H1 (cell line): ENCODE measurements at regions not wholly inside any gene's neighbourhood (a gene's known extent, or its start where the extent isn't known, plus 50 kb on each side); places are given as distances from the start of the nearest gene placed in this dataset.

Experiments used
- CTCF ChIA-PET: fragments of 300-600 bp; sonication (Branson Sonifier 250); formaldehyde crosslinking; loops from one replicate; lab custom pipeline; 2021; ENCODE audit not compliant: partially characterized antibody; lab: Charles Lee
- POLR2A ChIA-PET: fragments of 300-600 bp; sonication (Branson Sonifier 250); formaldehyde crosslinking; loops from one replicate; lab custom pipeline; 2021; ENCODE audit warnings: inconsistent platforms; ENCODE audit not compliant: partially characterized antibody; lab: Charles Lee
- DNase-seq, 2 experiments: peaks; one replicate each; pipeline versions ENCODE4 v3.0.0 to v3.0.0-alpha.2; 2010 to 2022; ENCODE audit warnings: low spot score in 2 of 2, low read depth in 1 of 2, mixed read lengths in 1 of 2
- FAIRE-seq: peaks from 2 replicates; lab custom pipeline; 2011; peaks lifted over from hg19 to GRCh38; lab: Jason Lieb, UNC
- H2AFZ ChIP-seq: 2 replicates; pipeline ENCODE4 v1.8.1; 2012; ENCODE audit warnings: low read length, inconsistent platforms
- H2AK5ac ChIP-seq: 2 replicates; pipeline ENCODE4 v1.6.1; 2013; ENCODE audit warnings: low read depth, low read length
- H2BK120ac ChIP-seq: replicated peaks from 2 replicates; pipeline ENCODE3; 2013; ENCODE audit warnings: low read depth, low read length, inconsistent platforms
- H2BK12ac ChIP-seq: 2 replicates; pipeline ENCODE4 v1.6.1; 2013; ENCODE audit warnings: low read depth, low read length
- H2BK15ac ChIP-seq: 2 replicates; pipeline ENCODE4 v1.6.1; 2013; ENCODE audit warnings: low read length
- H2BK20ac ChIP-seq: 2 replicates; pipeline ENCODE4 v1.6.1; 2013; ENCODE audit warnings: low read length
- H2BK5ac ChIP-seq: 2 replicates; pipeline ENCODE4 v1.6.1; 2013; ENCODE audit warnings: low read depth, low read length
- H3K14ac ChIP-seq: 2 replicates; pipeline ENCODE4 v1.6.1; 2013; ENCODE audit warnings: inconsistent platforms; ENCODE audit not compliant: insufficient read length
- H3K18ac ChIP-seq: 2 replicates; pipeline ENCODE4 v1.6.1; 2013; ENCODE audit warnings: low read length; ENCODE audit errors: extremely low read depth
- H3K23ac ChIP-seq: 2 replicates; pipeline ENCODE4 v1.6.1; 2013; ENCODE audit warnings: inconsistent platforms; ENCODE audit not compliant: insufficient read length
- H3K23me2 ChIP-seq: 2 replicates; pipeline ENCODE4 v1.6.1; 2013; ENCODE audit warnings: low read depth, low read length
- H3K27ac ChIP-seq: 2 replicates; pipeline ENCODE4 v1.6.1; 2011; ENCODE audit warnings: low read depth, low read length, inconsistent platforms
- H3K27me3 ChIP-seq, 4 experiments: replicated peaks in 1 of 4; 1 replicate in 1 of 4; 2 replicates in 3 of 4; pipeline versions ENCODE4 v1.6.1 to v1.8.1; 2011 to 2013; ENCODE audit warnings: low read length in 3 of 4, mild to moderate bottlenecking in 3 of 4, inconsistent platforms in 2 of 4, mixed read lengths in 2 of 4, moderate library complexity in 1 of 4; ENCODE audit not compliant: control insufficient read depth in 3 of 4, insufficient read depth in 3 of 4; ENCODE audit errors: extremely low read depth in 1 of 4
- H3K36me3 ChIP-seq, 4 experiments: 2 replicates each; pipeline versions ENCODE4 v1.6.1 to v1.8.1; 2011 to 2013; ENCODE audit warnings: mild to moderate bottlenecking in 4 of 4, low read length in 3 of 4, moderate library complexity in 2 of 4, control low read depth in 1 of 4, inconsistent platforms in 1 of 4; ENCODE audit not compliant: insufficient read depth in 4 of 4, control insufficient read depth in 2 of 4
- H3K4ac ChIP-seq: replicated peaks from 2 replicates; pipeline ENCODE3; 2013; ENCODE audit warnings: low read length, low read depth, mixed read lengths, inconsistent platforms; ENCODE audit not compliant: insufficient read length
- H3K4me1 ChIP-seq, 4 experiments: replicated peaks in 1 of 4; 1 replicate in 1 of 4; 2 replicates in 3 of 4; pipeline versions ENCODE4 v1.6.1 to v1.8.1; 2011 to 2013; ENCODE audit warnings: low read length in 3 of 4, inconsistent platforms in 2 of 4, mixed read lengths in 1 of 4; ENCODE audit not compliant: insufficient read depth in 4 of 4, control insufficient read depth in 3 of 4
- H3K4me2 ChIP-seq, 2 experiments: 2 replicates each; pipeline versions ENCODE4 v1.6.1 to v1.8.1; 2011 to 2013; ENCODE audit warnings: low read depth in 2 of 2, low read length in 2 of 2, control low read depth in 1 of 2, inconsistent platforms in 1 of 2, mild to moderate bottlenecking in 1 of 2; ENCODE audit not compliant: insufficient read depth in 1 of 2
- H3K4me3 ChIP-seq, 4 experiments: fragments of 200-600, 300-600 bp in 1 of 4; sonication (generic), shearing (Covaris generic), sonication (Bioruptor Twin) in 1 of 4; 2 replicates each; pipeline versions ENCODE4 v1.5.1 to v1.8.1; 2011 to 2016; ENCODE audit warnings: low read length in 4 of 4, low read depth in 3 of 4, control low read depth in 2 of 4, inconsistent platforms in 2 of 4, mild to moderate bottlenecking in 2 of 4, mixed read lengths in 1 of 4, moderate library complexity in 1 of 4; ENCODE audit not compliant: insufficient read depth in 2 of 4; ENCODE audit errors: extremely low read depth in 1 of 4
- H3K56ac ChIP-seq: replicated peaks from 2 replicates; pipeline ENCODE3; 2013; ENCODE audit warnings: low read depth, mild to moderate bottlenecking, mixed read lengths, low read length, inconsistent platforms; ENCODE audit not compliant: insufficient read length
- H3K79me1 ChIP-seq: 2 replicates; pipeline ENCODE4 v1.6.1; 2013; ENCODE audit warnings: low read depth, low read length, control low read depth
- H3K79me2 ChIP-seq, 2 experiments: 2 replicates each; pipeline versions ENCODE4 v1.6.1 to v1.8.1; 2012 to 2013; ENCODE audit warnings: low read length in 2 of 2, mild to moderate bottlenecking in 2 of 2, inconsistent platforms in 1 of 2; ENCODE audit not compliant: insufficient read depth in 2 of 2, control insufficient read depth in 1 of 2
- H3K9ac ChIP-seq, 4 experiments: replicated peaks in 1 of 4; 1 replicate in 1 of 4; 2 replicates in 3 of 4; pipeline versions ENCODE4 v1.6.1 to v1.8.1; 2011 to 2013; ENCODE audit warnings: low read depth in 3 of 4, low read length in 3 of 4, control low read depth in 2 of 4, mild to moderate bottlenecking in 2 of 4, moderate library complexity in 2 of 4, inconsistent platforms in 1 of 4; ENCODE audit errors: extremely low read depth in 1 of 4
- H3K9me3 ChIP-seq, 2 experiments: 2 replicates each; pipeline versions ENCODE4 v1.6.1 to v1.8.1; 2012 to 2013; ENCODE audit warnings: mild to moderate bottlenecking in 2 of 2, moderate library complexity in 2 of 2, control low read depth in 1 of 2, inconsistent platforms in 1 of 2, low read depth in 1 of 2, low read length in 1 of 2, mixed read lengths in 1 of 2; ENCODE audit not compliant: insufficient read depth in 2 of 2
- H4K20me1 ChIP-seq, 2 experiments: replicated peaks in 1 of 2; 2 replicates each; pipeline versions ENCODE3 to v1.8.1; 2011 to 2013; ENCODE audit warnings: inconsistent platforms in 2 of 2, low read length in 2 of 2, mild to moderate bottlenecking in 1 of 2; ENCODE audit not compliant: insufficient read depth in 2 of 2, control insufficient read depth in 1 of 2
- H4K5ac ChIP-seq: 2 replicates; pipeline ENCODE4 v1.6.1; 2013; ENCODE audit warnings: low read length, low read depth, mixed read lengths, inconsistent platforms; ENCODE audit not compliant: insufficient read length
- H4K8ac ChIP-seq: 2 replicates; pipeline ENCODE4 v1.8.0; 2013; ENCODE audit warnings: mild to moderate bottlenecking, moderate library complexity, low read length, inconsistent platforms; ENCODE audit not compliant: insufficient read depth; ENCODE audit errors: extremely low read depth
- H4K91ac ChIP-seq: replicated peaks from 2 replicates; pipeline ENCODE3; 2013; ENCODE audit warnings: low read length, mixed read lengths, inconsistent platforms; ENCODE audit not compliant: insufficient read length
- BACH1 ChIP-seq: IDR thresholded peaks from 2 replicates; pipeline ENCODE4 v1.6.1; 2012; ENCODE audit warnings: low read length, improper control_type of control experiment
- EZH2 ChIP-seq: fragments of 200-600 bp; sonication (generic); IDR thresholded peaks from 2 replicates; pipeline ENCODE4 v1.7.1; 2012; ENCODE audit warnings: low read depth, mild to moderate bottlenecking, moderate library complexity, low read length, inconsistent platforms; ENCODE audit not compliant: severe bottlenecking
- HDAC2 ChIP-seq, 2 experiments: fragments of 300-600 bp in 1 of 2; sonication (generic) in 1 of 2; IDR thresholded peaks; 2 replicates each; pipeline ENCODE4 v1.6.1; 2011 to 2012; ENCODE audit warnings: low read depth in 2 of 2, low read length in 2 of 2, mild to moderate bottlenecking in 2 of 2, moderate library complexity in 2 of 2, borderline replicate concordance in 1 of 2, inconsistent platforms in 1 of 2
- JUN ChIP-seq: IDR thresholded peaks from 2 replicates; pipeline ENCODE4 v1.6.1; 2011; ENCODE audit warnings: low read depth, mild to moderate bottlenecking, improper control_type of control experiment, low read length
- NRF1 ChIP-seq: IDR thresholded peaks from 2 replicates; pipeline ENCODE4 v1.6.1; 2011; ENCODE audit warnings: mild to moderate bottlenecking, low read depth, low read length, improper control_type of control experiment
- PHF8 ChIP-seq: fragments of 200-600 bp; sonication (generic); conservative IDR thresholded peaks from 2 replicates; pipeline ENCODE4 v1.7.1; 2012; ENCODE audit warnings: low read depth, mild to moderate bottlenecking, inconsistent platforms, low read length, moderate library complexity
- SRF ChIP-seq: IDR thresholded peaks from 2 replicates; pipeline ENCODE4 v1.6.1; 2011; ENCODE audit warnings: mild to moderate bottlenecking, low read depth, low read length, moderate library complexity
- SUZ12 ChIP-seq: fragments of 200-600 bp; sonication (generic); IDR thresholded peaks from 2 replicates; pipeline ENCODE4 v1.6.1; 2012; ENCODE audit warnings: mild to moderate bottlenecking, inconsistent platforms, low read length, moderate library complexity, mixed read lengths
- TAF7 ChIP-seq: optimal IDR thresholded peaks from 2 replicates; pipeline ENCODE3; 2011; ENCODE audit warnings: low read depth, mild to moderate bottlenecking, inconsistent platforms, low read length, moderate library complexity, borderline replicate concordance
- TBP ChIP-seq: IDR thresholded peaks from 2 replicates; pipeline ENCODE4 v1.6.1; 2011; ENCODE audit warnings: low read depth, low read length, improper control_type of control experiment
- TCF12 ChIP-seq: IDR thresholded peaks from 2 replicates; pipeline ENCODE4 v1.6.1; 2011; ENCODE audit warnings: low read depth, mild to moderate bottlenecking, low read length
- WGBS, 2 experiments: shearing (Covaris generic) in 1 of 2; methylation state at CpG; one replicate each; pipeline versions ENCODE4 v1.1.6 to v1.1.7; 2013 to 2015; ENCODE audit warnings: low lambda C conversion rate in 2 of 2, mixed read lengths in 2 of 2, inconsistent platforms in 1 of 2, low coverage in 1 of 2, missing lambda C conversion rate in 1 of 2; ENCODE audit not compliant: insufficient replicate concordance in 2 of 2, insufficient coverage in 1 of 2, insufficient read length in 1 of 2; ENCODE audit errors: extremely low coverage in 1 of 2, missing lambda C conversion rate in 1 of 2; 5-methylcytosine and 5-hydroxymethylcytosine counted together
- TF ChIP-seq, protein P1 (sequence below): IDR thresholded peaks from 2 replicates; pipeline ENCODE4 v1.6.1; 2012; ENCODE audit warnings: inconsistent platforms

DNA sequence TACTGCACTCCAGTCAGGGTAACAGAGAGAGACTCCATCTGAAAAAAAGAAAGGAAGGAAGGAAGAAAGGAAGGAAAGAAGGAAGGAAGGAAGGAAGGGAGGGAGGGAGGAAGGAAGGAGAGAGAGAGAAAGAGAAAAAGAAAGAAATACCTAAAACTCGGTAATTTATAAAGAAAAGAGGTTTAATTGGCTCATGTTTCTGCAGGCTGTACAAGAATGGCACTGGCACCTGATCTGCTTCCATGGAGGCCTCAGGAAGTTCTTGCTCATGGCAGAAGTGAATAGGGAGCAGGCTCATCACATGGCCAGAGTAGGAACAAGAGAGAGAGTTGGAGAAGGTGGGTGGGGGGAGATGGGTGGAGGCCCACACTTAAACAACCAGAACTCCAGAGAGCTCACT is 215.2 kb upstream of the IRX3 start:
- H3K23ac ChIP-seq = no peak overlapping the region
- H4K5ac ChIP-seq = no peak overlapping the region
- H3K36me3 ChIP-seq = no peaks in the 10 kb centered on the region
- H3K14ac ChIP-seq = no peak overlapping the region
- no peak overlapping the region for H3K18ac ChIP-seq
- H2AFZ ChIP-seq = no peak overlapping the region
- H3K27ac ChIP-seq = no peak overlapping the region
- no peak overlapping the region for H3K56ac ChIP-seq
- H4K8ac ChIP-seq = peak overlapping the region; percentile 60; the same call in 1 of the 2 replicates
- 85% methylated on average over 1 of the region's 1 CpG; no CpG with 5 or more reads in 1 of the 2 experiments for WGBS, 2 experiments
- no peak overlapping the region for H2AK5ac ChIP-seq
- POLR2A ChIA-PET = no interaction called here
- DNase-seq = no peak
- H3K4me1 ChIP-seq = peaks cover 3 to 18% (median 9%) of the 10 kb centered on the region in 4 experiments; a peak in 4 of 7 replicates
- H2BK20ac ChIP-seq = no peak overlapping the region
- TF ChIP-seq EZH2 (no peak), NRF1 (no peak), PHF8 (no peak), SUZ12 (no peak), TAF7 (no peak), JUN (no peak), BACH1 (no peak), SRF (no peak), TBP (no peak), HDAC2 (IDR thresholded peaks at IDR 0.05; ENCODE audit: borderline replicate concordance in 1 of 2, low read depth in 2 of 2, low read length in 2 of 2) (no peak), TCF12 (no peak)
- TF ChIP-seq, protein P1, sequence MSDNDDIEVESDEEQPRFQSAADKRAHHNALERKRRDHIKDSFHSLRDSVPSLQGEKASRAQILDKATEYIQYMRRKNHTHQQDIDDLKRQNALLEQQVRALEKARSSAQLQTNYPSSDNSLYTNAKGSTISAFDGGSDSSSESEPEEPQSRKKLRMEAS = no peak
- TF ChIP-seq, all 59 proteins: peak for 0
- Histone ChIP-seq H3K27me3 (no peaks in the 10 kb centered on the region), H2BK12ac (no peak overlapping the region), H3K23me2 (0 out of 2 replicates have a peak, but pooled peaks cover 2% of the 10 kb centered on the region), H3K9me3 (peaks cover 0 to 3% of the 10 kb centered on the region in 2 experiments; a peak in 1 of 4 replicates), H3K4me2 (no peak overlapping the region), H2BK5ac (no peak overlapping the region), H3K9ac (no peak overlapping the region), H3K4me3 (no peak overlapping the region), H4K20me1 (no peaks in the 10 kb centered on the region), H3K79me2 (no peaks in the 10 kb centered on the region), H2BK15ac (no peak overlapping the region), H2BK120ac (no peak overlapping the region), H3K4ac (no peak overlapping the region), H4K91ac (no peak overlapping the region), H3K79me1 (no peaks in the 10 kb centered on the region)
- no peak for FAIRE-seq
- CTCF ChIA-PET = interaction anchor here (0.8 kb wide), 1 partner anchor 1084 kb away, joined by 3 read pairs; no protein-coding TSS in a partner anchor
